Hematopoietic multipotent progenitor cell treated with erythropoietin and hydrocortisone succinate and interleukin-3 and kit ligand, for 4 days (in vitro differentiated cells): ENCODE measurements at regions not wholly inside any gene's neighbourhood (a gene's known extent, or its start where the extent isn't known, plus 50 kb on each side); places are given as distances from the start of the nearest gene placed in this dataset.

Experiments used
- DNase-seq: peaks from one replicate; pipeline ENCODE4 v3.0.0-alpha.2; 2015

DNA sequence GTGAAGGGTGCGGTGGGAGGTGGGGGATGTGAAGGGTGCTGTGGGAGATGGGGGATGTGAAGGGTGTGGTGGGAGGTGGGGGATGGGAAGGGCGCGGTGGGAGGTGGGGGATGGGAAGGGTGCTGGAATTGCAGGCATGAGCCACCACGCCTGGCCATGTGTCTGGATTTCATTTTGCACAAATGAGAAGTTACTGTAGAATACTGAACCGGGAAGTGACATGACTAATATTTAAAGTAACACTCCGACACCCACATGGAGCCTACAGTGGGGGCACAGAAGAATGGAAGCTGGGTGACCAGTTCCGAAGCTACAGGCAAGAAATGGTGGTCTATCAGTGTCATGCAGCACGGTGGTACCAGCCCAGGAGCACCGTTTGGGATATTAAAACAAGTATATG, 69.9 kb upstream of the SPTLC1 start:
- DNase-seq: no peak

DNA sequence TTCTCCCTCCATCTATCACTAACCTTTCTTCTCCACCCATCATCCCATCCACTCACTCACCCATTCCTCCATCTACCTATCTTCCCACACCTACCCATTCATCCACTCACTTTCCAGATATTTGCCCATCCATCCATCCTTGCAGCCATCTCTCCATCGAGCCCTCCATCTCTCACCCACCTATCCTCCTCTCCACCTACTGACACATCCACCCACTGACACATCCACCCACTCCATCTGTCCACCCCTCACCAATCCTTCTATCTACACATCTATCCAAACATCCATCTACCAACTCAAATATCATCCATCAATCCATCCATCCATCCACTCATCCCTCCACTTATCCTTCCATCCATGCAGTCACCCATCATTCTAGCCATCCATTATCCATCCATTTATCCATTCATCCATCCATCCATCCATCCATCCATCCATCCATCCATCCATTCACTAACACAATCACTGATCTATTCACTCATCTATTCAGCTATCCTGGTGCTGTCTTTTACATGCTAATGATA, 68.9 kb upstream of the SPTLC1 start:
- no peak for DNase-seq

DNA sequence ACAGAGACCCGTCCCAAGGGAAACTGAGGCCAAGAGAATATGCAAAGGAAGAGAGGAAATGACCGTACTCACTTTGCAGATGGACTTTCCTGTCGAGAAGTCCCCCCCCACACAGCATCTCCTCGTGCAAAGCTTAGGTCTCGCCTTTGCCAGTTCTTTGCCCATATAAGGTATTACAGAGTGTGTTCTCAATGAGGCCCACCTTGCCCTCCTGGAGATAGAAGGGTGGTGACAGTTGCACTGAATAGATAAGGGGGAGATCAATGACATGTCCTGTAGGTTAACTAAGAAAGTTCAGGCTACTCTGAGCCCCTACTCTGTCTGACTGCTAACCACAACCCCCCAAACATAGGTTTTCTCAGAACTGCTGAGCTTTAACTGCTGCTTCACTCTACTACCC, 68.2 kb upstream of the SPTLC1 start:
- DNase-seq: peak; percentile 59

DNA sequence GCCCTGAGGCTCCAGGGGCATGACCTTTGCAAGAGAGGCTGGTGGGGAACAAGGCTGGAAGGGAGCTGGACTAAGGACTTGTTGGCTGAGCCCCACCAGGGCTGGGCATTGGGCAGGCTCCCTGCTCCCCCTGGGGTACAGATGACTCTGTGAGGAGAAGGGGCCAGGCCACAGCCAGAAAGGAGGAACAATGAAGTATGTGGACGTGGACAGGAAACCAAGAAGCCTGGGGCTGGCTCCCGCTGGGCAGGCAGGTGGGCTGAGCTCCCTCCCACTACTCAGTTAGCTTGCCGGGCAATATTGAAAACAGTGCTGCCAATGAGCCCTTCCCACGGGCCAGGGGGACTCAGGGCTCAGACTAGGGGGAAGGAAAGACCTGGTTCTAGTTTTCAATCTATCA, 66.1 kb upstream of the SPTLC1 start:
- DNase-seq: no peak

DNA sequence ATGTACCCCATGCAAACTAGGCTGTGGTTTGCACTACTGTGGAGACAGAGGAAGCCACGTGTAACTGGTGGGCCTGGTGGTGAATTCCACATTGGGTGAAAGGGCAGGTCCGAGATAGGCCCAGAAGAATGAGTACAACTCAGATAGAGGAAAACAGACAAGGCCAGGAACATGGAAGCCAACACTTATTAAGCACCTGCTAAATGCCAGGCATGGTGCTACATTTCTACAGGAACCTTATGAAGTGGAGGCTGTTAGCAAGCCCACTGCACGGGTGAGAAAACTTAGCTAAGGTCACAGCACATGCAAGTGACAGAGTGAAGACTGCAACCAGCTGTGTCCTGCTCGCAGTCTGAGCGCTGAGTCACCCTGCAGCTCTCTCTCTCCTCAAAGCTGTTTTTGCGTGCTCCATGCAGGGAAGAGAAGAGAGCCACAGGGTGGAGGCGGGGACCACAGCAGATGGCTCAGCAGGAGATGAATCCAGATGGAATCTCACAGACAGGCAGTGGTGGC, 65.5 kb upstream of the SPTLC1 start:
- DNase-seq: peak; percentile 64

DNA sequence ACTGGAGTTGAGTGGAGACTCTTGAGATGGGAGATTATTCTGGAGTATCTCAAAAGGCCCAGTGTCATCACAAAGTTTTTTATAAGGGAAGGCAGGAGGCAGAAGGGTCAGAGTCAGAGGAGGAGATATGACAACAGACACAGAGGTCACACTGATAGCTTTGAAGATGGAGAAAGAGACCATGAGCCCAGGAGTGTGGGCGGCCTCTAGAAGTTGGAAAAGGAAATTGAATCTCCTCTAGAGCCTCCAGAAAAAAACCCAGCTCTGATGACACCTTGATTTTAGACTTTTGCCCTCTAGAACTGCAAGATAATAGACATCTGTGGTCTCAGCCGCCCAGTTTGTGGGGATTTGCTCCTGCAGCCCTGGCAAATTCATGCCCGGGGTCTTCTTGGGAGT, 64.8 kb upstream of the SPTLC1 start:
- no peak for DNase-seq

DNA sequence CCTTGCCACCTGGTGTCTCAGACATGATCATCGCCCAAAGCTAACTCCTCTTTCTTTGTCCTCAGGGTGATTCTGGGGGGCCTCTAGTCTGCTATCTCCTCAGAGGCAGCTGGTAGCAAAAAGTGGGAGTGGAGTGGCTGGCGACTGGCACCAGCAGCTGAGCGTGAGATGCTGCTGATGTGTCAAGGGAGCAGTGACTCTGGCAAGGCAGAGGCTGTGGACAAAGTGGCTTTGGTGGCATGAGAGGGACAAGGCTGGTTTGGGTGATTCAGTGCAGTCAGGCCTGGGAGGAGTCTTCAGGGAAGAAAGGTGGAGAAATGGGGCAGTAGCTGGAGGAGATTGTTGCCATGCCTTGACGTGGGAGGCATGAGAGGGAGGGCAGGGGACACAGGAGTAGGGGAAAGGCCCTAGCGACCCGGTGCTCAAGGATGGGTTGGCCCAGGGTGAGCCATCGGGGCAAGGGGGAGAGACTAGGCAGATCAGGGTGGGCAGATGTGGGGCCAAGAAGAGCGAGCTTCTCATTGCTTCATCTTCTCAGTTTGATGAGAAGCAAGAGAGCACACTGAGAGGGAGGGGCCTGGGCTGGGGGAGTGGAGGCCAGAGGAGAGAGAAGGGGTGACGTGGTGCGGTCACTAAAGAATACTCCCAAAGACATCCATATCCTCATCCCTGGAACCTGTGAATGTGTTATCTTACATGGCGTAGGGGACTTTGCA, 64.2 kb upstream of the SPTLC1 start:
- no peak for DNase-seq

DNA sequence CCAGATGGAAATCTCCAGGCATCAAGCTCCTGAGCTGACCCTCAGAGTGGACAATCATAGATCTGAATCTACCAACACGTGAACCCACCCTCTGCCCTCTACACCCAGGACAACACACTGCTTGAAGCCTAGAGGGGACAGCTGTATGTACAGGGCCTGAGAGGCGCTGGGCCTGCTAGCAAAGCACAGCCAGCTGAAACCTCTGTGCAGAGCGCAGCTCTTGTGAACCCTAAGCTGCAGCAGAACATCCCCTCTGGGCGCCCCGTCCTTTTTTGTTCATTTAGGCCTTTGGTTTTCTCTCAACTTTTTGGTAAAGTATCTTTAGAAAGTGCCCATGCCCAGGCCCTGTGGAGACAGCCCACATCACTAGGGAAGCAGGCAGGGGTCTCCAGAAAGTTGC, 62.4 kb upstream of the SPTLC1 start:
- DNase-seq: no peak

DNA sequence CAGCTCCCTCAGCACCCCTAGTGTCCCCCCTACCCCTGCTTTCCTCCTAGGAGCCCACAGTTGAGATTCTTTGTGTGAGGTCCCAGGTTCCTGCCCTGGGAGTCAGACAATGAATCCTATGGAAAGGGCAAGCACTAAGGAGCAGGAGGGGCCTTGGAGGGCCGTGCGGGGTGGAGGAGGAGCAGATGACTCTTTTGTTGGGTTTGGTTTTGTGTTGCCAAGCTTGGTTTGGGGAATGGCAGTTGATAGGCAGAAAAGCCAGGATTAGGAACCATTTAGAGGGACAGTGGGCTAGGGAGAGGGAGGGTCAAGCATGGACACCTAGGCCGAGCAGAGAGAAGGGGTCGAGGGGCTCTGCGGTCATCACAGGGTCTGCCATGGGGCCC, 61.6 kb upstream of the SPTLC1 start:
- DNase-seq: no peak

DNA sequence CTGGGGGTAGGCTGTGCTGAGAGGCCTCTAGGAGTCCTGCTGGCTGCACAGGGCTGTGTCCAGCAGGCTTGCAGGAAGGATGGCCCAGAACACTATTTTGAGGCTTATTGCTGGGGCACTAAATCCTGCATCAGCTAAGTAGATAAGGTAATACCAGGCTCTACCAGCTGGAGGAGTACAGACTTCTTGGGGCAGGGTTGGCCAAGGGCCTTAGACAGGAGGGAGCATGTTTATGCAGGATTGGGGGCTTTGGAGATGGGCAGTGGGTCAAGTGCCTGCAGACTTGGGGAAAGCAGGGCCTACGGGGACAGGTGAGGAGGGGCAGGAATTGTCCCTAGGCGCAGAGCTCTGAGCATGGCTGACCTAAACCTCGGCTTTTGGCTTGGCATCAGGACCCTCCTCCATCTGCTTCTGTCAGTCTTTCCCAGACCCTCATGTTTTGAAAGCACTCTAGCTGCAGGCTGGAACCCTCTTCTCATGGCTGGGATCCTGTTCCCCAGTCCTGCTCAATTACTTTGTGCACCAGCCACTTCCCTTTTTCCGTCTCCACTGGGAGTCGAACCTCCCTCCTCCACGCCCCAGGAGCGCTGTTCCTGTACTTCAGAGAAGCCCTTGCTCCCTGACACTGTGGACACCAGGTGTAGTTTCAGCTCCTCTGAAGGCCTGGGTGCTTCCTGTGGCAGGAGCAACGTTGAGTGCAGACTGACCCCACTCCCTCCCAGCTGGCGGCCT, 61.0 kb upstream of the SPTLC1 start:
- DNase-seq: peak; percentile 52

DNA sequence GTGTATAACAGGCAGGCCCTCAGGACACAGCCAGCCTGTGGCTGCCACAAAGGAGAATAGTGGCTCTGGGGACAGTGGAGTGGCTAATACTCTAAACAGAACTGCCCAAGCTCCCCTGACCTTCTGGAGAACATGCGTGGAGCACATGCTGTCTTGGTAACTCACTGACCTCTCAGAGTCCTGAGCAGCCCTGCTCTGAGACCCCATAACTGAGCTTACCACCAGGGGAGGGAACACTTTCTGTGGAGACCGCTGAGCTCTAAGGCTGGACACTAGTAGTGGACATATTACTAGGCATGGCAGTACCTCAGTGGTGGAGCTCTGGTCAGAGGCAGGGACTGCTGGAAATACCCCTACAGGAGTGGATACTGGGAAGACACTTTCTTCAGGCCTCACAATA, 60.2 kb upstream of the SPTLC1 start:
- no peak for DNase-seq

DNA sequence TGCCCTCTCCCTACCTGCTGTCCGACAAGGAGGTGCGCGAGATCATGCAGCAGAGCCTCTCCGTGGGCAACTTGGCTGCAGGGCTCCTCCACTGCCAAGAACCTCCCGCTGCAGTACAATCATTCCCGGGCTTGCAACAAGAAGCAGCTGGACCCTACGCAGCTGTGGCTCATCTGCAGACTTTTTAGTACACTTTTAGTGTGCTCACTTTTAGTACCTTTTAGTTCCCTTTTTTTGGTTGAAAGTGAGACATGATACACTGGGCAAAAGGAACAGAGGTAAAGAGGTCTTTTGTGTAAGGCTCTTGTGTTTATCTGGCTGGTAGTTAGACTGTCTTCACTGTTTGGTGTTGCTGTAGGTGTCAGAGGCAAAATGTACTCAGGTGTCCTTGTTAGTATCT, 58.1 kb upstream of the SPTLC1 start:
- DNase-seq: no peak

DNA sequence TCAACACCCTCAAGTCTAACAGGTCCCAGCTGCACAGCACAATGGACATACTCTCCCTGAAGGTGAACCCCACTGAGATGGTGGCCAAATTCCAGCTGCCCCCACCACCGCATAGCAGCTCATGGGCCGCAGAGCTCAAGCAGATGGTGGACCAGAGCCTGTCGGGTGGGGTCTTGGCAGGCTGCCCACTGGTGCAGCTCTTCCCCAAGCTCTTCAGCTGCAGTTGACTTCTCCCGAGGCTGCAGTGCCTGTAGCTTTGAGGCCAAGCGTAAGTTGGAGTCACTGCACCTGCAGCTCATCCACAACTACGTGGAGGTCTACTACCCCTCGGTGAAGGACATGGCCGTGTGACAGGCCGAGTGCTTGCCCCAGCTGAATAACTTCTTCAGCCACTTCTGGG, 56.6 kb upstream of the SPTLC1 start:
- no peak for DNase-seq

DNA sequence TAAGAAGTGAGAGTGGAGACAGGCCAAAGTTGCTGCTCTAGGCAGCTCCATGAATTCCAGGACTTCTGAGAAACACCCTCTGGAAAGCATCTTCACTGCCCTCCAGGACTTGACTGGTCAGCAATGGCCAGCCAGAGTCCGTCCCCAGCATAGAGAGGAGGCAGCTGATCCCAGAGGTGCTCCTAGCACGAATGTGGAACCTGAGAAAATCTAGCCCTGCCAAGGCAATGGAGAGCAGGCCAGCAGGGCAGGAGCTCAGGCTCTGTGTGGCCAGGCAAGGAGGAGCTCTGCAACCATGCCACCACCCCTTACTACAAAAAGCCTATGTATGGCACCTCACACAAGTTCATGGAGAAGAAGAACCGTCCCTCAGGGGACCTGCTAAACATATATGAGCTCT, 56.1 kb upstream of the SPTLC1 start:
- DNase-seq: no peak

DNA sequence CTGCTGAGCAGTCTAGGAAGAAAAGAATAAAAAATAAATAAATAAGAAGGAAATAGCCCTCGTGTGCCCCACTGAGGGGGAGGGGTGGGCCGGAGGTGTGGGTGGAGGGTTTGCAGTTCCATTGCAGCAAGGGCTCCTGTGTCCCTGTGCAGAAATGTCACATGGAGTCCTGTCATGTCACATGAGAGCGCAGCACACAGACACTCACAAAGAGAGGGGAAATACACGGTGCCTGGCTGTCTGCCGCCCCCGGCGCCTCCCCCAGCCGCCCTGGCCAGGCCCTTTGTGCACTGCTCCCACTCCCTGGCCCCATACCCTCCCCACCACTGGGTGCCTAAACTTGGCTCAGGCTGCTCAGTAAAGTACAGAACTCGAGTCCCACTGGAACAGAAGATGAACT, 55.6 kb upstream of the SPTLC1 start:
- DNase-seq: no peak

DNA sequence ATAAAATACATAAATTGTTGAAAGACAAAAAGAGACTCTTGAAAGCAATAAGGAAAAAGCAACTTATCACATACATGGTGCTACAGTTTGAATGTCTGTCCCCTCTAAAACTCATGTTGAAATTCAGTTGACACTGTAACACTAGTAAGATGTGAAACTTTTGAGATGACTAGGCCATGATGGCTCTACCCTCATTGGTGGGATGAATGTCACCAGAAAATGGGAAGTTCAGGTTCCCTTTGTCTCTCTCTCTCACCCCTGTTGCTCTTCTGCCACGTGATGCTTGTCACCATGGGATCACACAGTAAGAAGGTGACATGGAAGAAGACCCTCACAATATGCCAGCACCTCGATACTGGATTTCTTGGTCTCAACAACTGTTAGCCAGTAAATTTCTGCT, 50.3 kb upstream of the SPTLC1 start:
- DNase-seq: no peak
